Tibial nerve (tissue), 4 donors: ENCODE measurements at regions not wholly inside any gene's neighbourhood (a gene's known extent, or its start where the extent isn't known, plus 50 kb on each side); places are given as distances from the start of the nearest gene placed in this dataset.
"Not testable (repeated sequence)": the region's sequence is repeated elsewhere in the genome, so short reads cannot be mapped to it uniquely, and the experiment has no call there.

Source experiments
- DNase-seq, 2 donors: peaks; one replicate each; pipeline ENCODE4 v3.0.0-alpha.2; 2019; ENCODE audit warnings: low spot score in 2 of 2
- H3K27ac ChIP-seq, 4 donors: fragments of 200-600 bp; sonication (generic) in 3 of 4; one replicate each; pipeline ENCODE4 v1.5.1; 2017 to 2019; ENCODE audit warnings: mild to moderate bottlenecking in 1 of 4
- H3K27me3 ChIP-seq, 2 donors: fragments of 200-600 bp; sonication (generic) in 1 of 2; one replicate each; pipeline versions ENCODE4 v1.5.1 to v1.6.0; 2017 to 2019
- H3K36me3 ChIP-seq, 3 donors: fragments of 200-600 bp; sonication (generic); one replicate each; pipeline ENCODE4 v1.5.1; 2018 to 2019
- H3K4me1 ChIP-seq, 4 donors: fragments of 200-600 bp; sonication (generic) in 3 of 4; one replicate each; pipeline ENCODE4 v1.5.1; 2017 to 2019
- H3K4me3 ChIP-seq, 4 donors: fragments of 200-600 bp; sonication (generic) in 3 of 4; one replicate each; pipeline ENCODE4 v1.5.1; 2017 to 2019; ENCODE audit warnings: mild to moderate bottlenecking in 1 of 4, moderate library complexity in 1 of 4
- H3K9me3 ChIP-seq, 4 donors: fragments of 200-600 bp; sonication (generic) in 3 of 4; one replicate each; pipeline ENCODE4 v1.5.1; 2017 to 2019
- EP300 ChIP-seq, 2 donors: sonication (generic); formaldehyde crosslinking; IDR thresholded peaks; one replicate each; pipeline ENCODE4 v1.6.1; 2017; ENCODE audit warnings: antibody characterized with exemption in 2 of 2, mild to moderate bottlenecking in 1 of 2
- POLR2A ChIP-seq, 2 donors: fragments of 450-650 bp; IDR thresholded peaks; one replicate each; pipeline ENCODE4 v1.6.1; 2017; ENCODE audit warnings: antibody characterized with exemption in 2 of 2, mild to moderate bottlenecking in 2 of 2, moderate library complexity in 2 of 2
- WGBS, 2 donors: methylation state at CpG; one replicate each; pipeline ENCODE4 v1.1.5; 2018; 5-methylcytosine and 5-hydroxymethylcytosine counted together
- TF ChIP-seq, protein P1 (sequence below), 5 experiments: fragments of 200-600 bp in 3 of 5; fragments of 450-650 bp in 2 of 5; sonication (generic) in 3 of 5; IDR thresholded peaks; one replicate each; pipeline ENCODE4 v1.5.1; 2016 to 2019; ENCODE audit warnings: antibody characterized with exemption in 5 of 5, mild to moderate bottlenecking in 3 of 5, moderate library complexity in 2 of 5

- no peak for TF ChIP-seq POLR2A (IDR thresholded peaks at IDR 0.05)
- TF ChIP-seq, protein P1, sequence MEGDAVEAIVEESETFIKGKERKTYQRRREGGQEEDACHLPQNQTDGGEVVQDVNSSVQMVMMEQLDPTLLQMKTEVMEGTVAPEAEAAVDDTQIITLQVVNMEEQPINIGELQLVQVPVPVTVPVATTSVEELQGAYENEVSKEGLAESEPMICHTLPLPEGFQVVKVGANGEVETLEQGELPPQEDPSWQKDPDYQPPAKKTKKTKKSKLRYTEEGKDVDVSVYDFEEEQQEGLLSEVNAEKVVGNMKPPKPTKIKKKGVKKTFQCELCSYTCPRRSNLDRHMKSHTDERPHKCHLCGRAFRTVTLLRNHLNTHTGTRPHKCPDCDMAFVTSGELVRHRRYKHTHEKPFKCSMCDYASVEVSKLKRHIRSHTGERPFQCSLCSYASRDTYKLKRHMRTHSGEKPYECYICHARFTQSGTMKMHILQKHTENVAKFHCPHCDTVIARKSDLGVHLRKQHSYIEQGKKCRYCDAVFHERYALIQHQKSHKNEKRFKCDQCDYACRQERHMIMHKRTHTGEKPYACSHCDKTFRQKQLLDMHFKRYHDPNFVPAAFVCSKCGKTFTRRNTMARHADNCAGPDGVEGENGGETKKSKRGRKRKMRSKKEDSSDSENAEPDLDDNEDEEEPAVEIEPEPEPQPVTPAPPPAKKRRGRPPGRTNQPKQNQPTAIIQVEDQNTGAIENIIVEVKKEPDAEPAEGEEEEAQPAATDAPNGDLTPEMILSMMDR (IDR thresholded peaks at IDR 0.05) = no peak
- TF ChIP-seq EP300 (IDR thresholded peaks at IDR 0.05) = no peak
- H3K36me3 ChIP-seq = no peaks in the 10 kb centered on the region
- no peak overlapping the region for H3K27ac ChIP-seq
- peaks cover 0 to 6% (median 0%) of the 10 kb centered on the region in 4 donors for H3K9me3 ChIP-seq
- H3K4me1 ChIP-seq = no peaks in the 10 kb centered on the region
- no peaks in the 10 kb centered on the region for H3K27me3 ChIP-seq
- no peak overlapping the region for H3K4me3 ChIP-seq
- WGBS, 2 donors = 76 to 87% methylated on average over 2 of the region's 2 CpGs
- DNase-seq = no peak
Measured at GRCh38 chr6:49321561-49322072, 141.4 kb downstream of the MMUT start.

DNA sequence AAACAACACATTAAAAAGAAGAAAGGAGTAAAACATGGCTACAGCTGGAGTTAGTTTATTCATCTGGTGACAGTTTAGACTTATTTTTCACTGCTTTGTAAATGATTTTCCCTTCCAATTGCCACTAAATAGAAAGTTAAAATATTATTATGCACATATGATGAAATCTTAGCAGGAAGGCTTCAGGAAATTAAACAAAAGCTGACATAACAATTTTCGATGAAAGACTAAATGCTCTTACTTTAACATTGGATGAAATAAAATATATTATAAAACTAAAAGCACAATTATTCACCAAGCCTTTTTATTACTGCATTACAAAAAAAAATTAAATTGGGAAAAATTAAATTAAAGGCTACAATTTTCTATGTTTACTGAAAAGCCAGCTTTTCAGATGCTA lies 158.0 kb downstream of the MMUT start:
- H3K4me1 ChIP-seq = no peaks in the 10 kb centered on the region
- H3K36me3 ChIP-seq = no peaks in the 10 kb centered on the region
- WGBS, 2 donors = 78 to 81% methylated on average over 1 of the region's 1 CpG
- H3K4me3 ChIP-seq = no peak overlapping the region
- no peak for DNase-seq
- TF ChIP-seq POLR2A (IDR thresholded peaks at IDR 0.05) = no peak
- TF ChIP-seq EP300 (IDR thresholded peaks at IDR 0.05) = no peak
- TF ChIP-seq, protein P1 (IDR thresholded peaks at IDR 0.05) = no peak
- H3K9me3 ChIP-seq = no peaks in the 10 kb centered on the region
- no peaks in the 10 kb centered on the region for H3K27me3 ChIP-seq
- H3K27ac ChIP-seq = no peak overlapping the region

GRCh38 chr6:49304393-49304792 lies 158.7 kb downstream of the MMUT start:
- WGBS, 2 donors = 49 to 59% methylated on average over 1 of the region's 1 CpG
- not testable (repeated sequence) for H3K9me3 ChIP-seq, H3K4me1 ChIP-seq, H3K4me3 ChIP-seq, DNase-seq, H3K27ac ChIP-seq, H3K36me3 ChIP-seq, H3K27me3 ChIP-seq

GRCh38 chr6:49300911-49301310 lies 162.1 kb downstream of the MMUT start:
- Histone ChIP-seq H3K4me1 (no peaks in the 10 kb centered on the region), H3K27me3 (no peaks in the 10 kb centered on the region), H3K36me3 (no peaks in the 10 kb centered on the region), H3K4me3 (no peak overlapping the region), H3K27ac (no peak overlapping the region), H3K9me3 (no peaks in the 10 kb centered on the region)
- TF ChIP-seq EP300 (IDR thresholded peaks at IDR 0.05) = no peak
- TF ChIP-seq POLR2A (IDR thresholded peaks at IDR 0.05) = no peak
- TF ChIP-seq, protein P1 (IDR thresholded peaks at IDR 0.05) = no peak
- DNase-seq = no peak

DNA sequence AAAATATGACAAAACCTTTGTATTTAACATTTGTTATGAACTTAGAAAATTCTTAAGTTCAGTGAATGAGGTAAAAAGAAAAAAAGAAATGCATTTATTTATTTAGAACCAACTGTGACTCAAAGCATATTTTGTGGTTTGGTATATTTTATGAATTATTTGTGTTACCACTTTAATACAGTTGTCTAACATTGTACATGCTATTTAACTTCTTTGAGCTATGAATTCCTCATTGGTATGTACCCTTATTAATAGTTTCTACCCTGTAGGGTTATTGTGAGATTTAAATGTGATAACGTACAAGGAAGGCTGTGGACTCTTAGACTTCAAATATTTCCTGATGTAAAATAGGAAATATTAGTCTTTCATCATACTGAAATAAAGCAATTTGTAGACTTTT lies 162.6 kb downstream of the MMUT start:
- Histone ChIP-seq H3K36me3 (no peaks in the 10 kb centered on the region), H3K27me3 (no peaks in the 10 kb centered on the region), H3K4me3 (no peak overlapping the region), H3K9me3 (no peaks in the 10 kb centered on the region), H3K27ac (no peak overlapping the region), H3K4me1 (no peaks in the 10 kb centered on the region)
- no peak for TF ChIP-seq EP300 (IDR thresholded peaks at IDR 0.05)
- TF ChIP-seq, protein P1 (IDR thresholded peaks at IDR 0.05) = no peak
- no peak for TF ChIP-seq POLR2A (IDR thresholded peaks at IDR 0.05)
- no peak for DNase-seq
- 83 to 84% methylated on average over 1 of the region's 1 CpG for WGBS, 2 donors

GRCh38 chr6:49299279-49299678 lies 163.8 kb downstream of the MMUT start:
- no peak for DNase-seq
- H3K27me3 ChIP-seq = no peaks in the 10 kb centered on the region
- no peak overlapping the region for H3K4me3 ChIP-seq
- no peaks in the 10 kb centered on the region for H3K9me3 ChIP-seq
- TF ChIP-seq, protein P1 (IDR thresholded peaks at IDR 0.05) = no peak
- TF ChIP-seq EP300 (IDR thresholded peaks at IDR 0.05) = no peak
- TF ChIP-seq POLR2A (IDR thresholded peaks at IDR 0.05) = no peak
- no peaks in the 10 kb centered on the region for H3K4me1 ChIP-seq
- H3K27ac ChIP-seq = no peak overlapping the region
- H3K36me3 ChIP-seq = no peaks in the 10 kb centered on the region
